Large intestine (tissue), 3 donors: ENCODE measurements at regions not wholly inside any gene's neighbourhood (a gene's known extent, or its start where the extent isn't known, plus 50 kb on each side); places are given as distances from the start of the nearest gene placed in this dataset.

ENCODE experiments used
- DNase-seq, 2 donors: peaks; one replicate each; pipeline versions ENCODE4 v3.0.0 to v3.0.0-alpha.2; 2013
- H3K27ac ChIP-seq: one replicate; pipeline ENCODE4 v1.5.1; 2013; ENCODE audit warnings: low read length
- H3K27me3 ChIP-seq: 2 replicates; pipeline ENCODE4 v1.6.1; 2013; ENCODE audit warnings: low read length; ENCODE audit not compliant: control insufficient read depth, insufficient read depth
- H3K36me3 ChIP-seq: 2 replicates; pipeline ENCODE4 v1.6.1; 2013; ENCODE audit warnings: low read length; ENCODE audit not compliant: control insufficient read depth, insufficient read depth
- H3K4me1 ChIP-seq: one replicate; pipeline ENCODE4 v1.6.1; 2013; ENCODE audit warnings: low read length; ENCODE audit not compliant: control insufficient read depth, insufficient read depth
- H3K4me3 ChIP-seq: one replicate; pipeline ENCODE4 v1.5.1; 2013; ENCODE audit warnings: low read length
- H3K9me3 ChIP-seq: one replicate; pipeline ENCODE4 v1.6.1; 2013; ENCODE audit warnings: mild to moderate bottlenecking, low read depth, low read length, moderate library complexity; ENCODE audit not compliant: control insufficient read depth
- WGBS: methylation state at CpG from one replicate; pipeline ENCODE4 v1.1.5; 2013; ENCODE audit warnings: low lambda C conversion rate; ENCODE audit not compliant: insufficient coverage; 5-methylcytosine and 5-hydroxymethylcytosine counted together

GRCh38 chr2:61705625-61706024, 148.2 kb downstream of the FAM161A start:
- 40% methylated on average over 1 of the region's 5 CpGs for WGBS
- no peak for DNase-seq

DNA sequence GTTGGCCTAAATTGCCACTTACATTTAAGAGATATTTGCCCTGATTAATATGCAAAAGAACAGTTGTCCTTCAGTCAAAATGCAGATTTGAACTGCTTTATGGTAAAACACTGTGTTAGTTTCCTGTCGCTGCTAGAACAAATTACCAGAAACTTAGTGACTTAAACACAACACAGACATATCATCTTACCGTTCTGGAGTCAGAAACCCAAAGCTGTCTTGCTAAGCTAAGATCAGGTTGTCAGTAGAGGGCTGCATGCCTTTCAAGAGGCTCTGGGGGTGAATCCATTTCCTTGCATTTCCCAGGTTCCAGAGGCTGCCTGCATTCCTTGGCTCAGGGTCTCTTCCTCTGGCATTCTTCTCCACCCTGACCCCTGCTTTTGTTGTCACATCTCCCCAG, 149.5 kb downstream of the FAM161A start:
- 100% methylated on average over 1 of the region's 2 CpGs for WGBS
- Histone ChIP-seq H3K27ac (no peak overlapping the region), H3K4me1 (no peaks in the 10 kb centered on the region)

More at GRCh38 chr2:61705625-61706024, 148.2 kb downstream of the FAM161A start:
- H3K27ac ChIP-seq: no peak overlapping the region
- no peaks in the 10 kb centered on the region for H3K36me3 ChIP-seq
- H3K4me1 ChIP-seq: no peaks in the 10 kb centered on the region
- no peaks in the 10 kb centered on the region for H3K9me3 ChIP-seq
- H3K4me3 ChIP-seq: no peak overlapping the region
- H3K27me3 ChIP-seq: no peaks in the 10 kb centered on the region

DNA sequence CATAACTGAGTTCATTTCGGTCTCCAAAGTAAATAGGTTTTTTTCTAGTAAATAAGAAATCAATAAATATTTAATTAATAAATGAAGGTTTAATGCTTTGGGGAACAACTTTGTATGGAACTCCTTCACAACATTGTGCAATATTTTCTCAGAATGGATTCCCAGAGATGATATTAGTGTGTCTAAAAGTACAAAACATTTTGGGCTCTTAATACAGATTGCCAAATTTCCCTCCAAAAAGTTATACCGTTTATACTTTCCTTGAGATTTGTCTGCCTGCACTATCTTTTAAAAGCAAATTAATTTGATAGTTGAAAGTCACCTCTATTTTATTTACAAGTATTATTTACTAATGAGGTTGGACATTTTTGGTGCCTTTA, 151.8 kb downstream of the FAM161A start:
- Histone ChIP-seq H3K9me3 (no peaks in the 10 kb centered on the region), H3K36me3 (no peaks in the 10 kb centered on the region), H3K27me3 (no peaks in the 10 kb centered on the region), H3K27ac (no peak overlapping the region), H3K4me1 (no peaks in the 10 kb centered on the region), H3K4me3 (no peak overlapping the region)
- DNase-seq: no peak
- WGBS: 80% methylated on average over 1 of the region's 2 CpGs

More for the DNA sequence above, 149.5 kb downstream of the FAM161A start:
- Histone ChIP-seq H3K4me3 (no peak overlapping the region), H3K36me3 (no peaks in the 10 kb centered on the region), H3K27me3 (no peaks in the 10 kb centered on the region), H3K9me3 (no peaks in the 10 kb centered on the region)
- DNase-seq: no peak

- WGBS: no CpG with 5 or more reads among the region's 4 CpGs
- no peak overlapping the region for H3K4me3 ChIP-seq
- H3K36me3 ChIP-seq: no peaks in the 10 kb centered on the region
- H3K27me3 ChIP-seq: no peaks in the 10 kb centered on the region
- no peaks in the 10 kb centered on the region for H3K9me3 ChIP-seq
- H3K4me1 ChIP-seq: no peaks in the 10 kb centered on the region
- H3K27ac ChIP-seq: no peak overlapping the region
- DNase-seq: no peak
Measured at GRCh38 chr2:61700464-61700863, 153.4 kb downstream of the FAM161A start.

- peak; percentile 89 to 90 for DNase-seq
- H3K4me1 ChIP-seq: peaks cover 5% of the 10 kb centered on the region
- no peaks in the 10 kb centered on the region for H3K27me3 ChIP-seq
- no peaks in the 10 kb centered on the region for H3K36me3 ChIP-seq
- WGBS: 0% methylated on average over 1 of the region's 47 CpGs
- H3K9me3 ChIP-seq: no peaks in the 10 kb centered on the region
- H3K27ac ChIP-seq: peak overlapping the region; percentile 75
- H3K4me3 ChIP-seq: peak overlapping the region; percentile 78
Measured at GRCh38 chr2:61694312-61695274, 156.4 kb upstream of the XPO1 start.

DNA sequence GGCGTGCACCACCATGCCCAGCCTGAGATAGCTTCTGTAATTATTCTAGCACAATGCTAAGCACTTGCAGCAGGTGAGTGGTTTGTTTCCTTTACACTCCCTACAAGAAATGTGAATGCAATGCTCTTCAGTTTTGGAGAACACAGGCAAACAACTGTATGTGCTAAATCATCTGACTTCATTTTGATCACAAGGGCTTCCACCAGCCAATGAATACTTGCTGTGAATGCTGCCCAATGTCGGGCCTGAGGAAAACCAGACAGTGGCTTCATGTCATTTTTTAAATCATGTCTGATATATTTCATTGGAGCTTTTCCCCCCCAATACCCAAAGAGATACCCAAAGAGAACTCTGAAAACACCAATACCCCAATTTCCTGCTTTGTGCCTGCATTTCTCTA, 155.6 kb upstream of the XPO1 start:
- H3K36me3 ChIP-seq: no peaks in the 10 kb centered on the region
- DNase-seq: peak in 1 of 2 donors; percentile 5
- peak overlapping the region; percentile 78 for H3K4me3 ChIP-seq
- no peaks in the 10 kb centered on the region for H3K9me3 ChIP-seq
- no peaks in the 10 kb centered on the region for H3K27me3 ChIP-seq
- no CpG with 5 or more reads among the region's 2 CpGs for WGBS
- peaks cover 5% of the 10 kb centered on the region for H3K4me1 ChIP-seq
- no peak overlapping the region for H3K27ac ChIP-seq

- H3K36me3 ChIP-seq: no peaks in the 10 kb centered on the region
- DNase-seq: no peak
- no peak overlapping the region for H3K4me3 ChIP-seq
- H3K27me3 ChIP-seq: no peaks in the 10 kb centered on the region
- no peaks in the 10 kb centered on the region for H3K9me3 ChIP-seq
- H3K27ac ChIP-seq: no peak overlapping the region
- H3K4me1 ChIP-seq: peaks cover 3% of the 10 kb centered on the region
Measured at GRCh38 chr2:61690078-61690596, 152.0 kb upstream of the XPO1 start.

DNA sequence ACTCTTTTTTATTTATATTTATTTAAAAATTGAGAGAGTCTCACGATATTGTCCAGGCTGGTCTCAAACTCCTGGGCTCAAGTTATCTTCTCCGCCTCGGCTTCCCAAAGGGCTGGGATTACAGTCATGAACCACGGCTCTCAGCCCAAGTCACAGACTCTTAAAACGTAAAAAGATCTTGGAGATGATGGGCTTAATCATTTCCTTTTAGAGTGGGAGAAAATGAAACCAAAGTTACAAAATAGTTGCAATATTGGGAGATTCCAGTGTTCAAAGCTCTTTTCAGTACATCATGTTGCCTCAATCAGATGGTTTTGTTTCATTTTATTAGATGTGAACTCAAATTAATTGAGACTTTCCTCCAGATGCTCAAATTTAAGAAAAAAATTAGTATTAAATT, 151.4 kb upstream of the XPO1 start:
- H3K4me1 ChIP-seq: no peaks in the 10 kb centered on the region
- no peak for DNase-seq
- no peaks in the 10 kb centered on the region for H3K36me3 ChIP-seq
- H3K9me3 ChIP-seq: no peaks in the 10 kb centered on the region
- H3K27me3 ChIP-seq: no peaks in the 10 kb centered on the region
- H3K4me3 ChIP-seq: no peak overlapping the region
- no CpG with 5 or more reads among the region's 5 CpGs for WGBS
- H3K27ac ChIP-seq: no peak overlapping the region

- H3K27ac ChIP-seq: no peak overlapping the region
Measured at GRCh38 chr2:61688369-61689334, 150.5 kb upstream of the XPO1 start.

GRCh38 chr2:61679096-61679495, 140.9 kb upstream of the XPO1 start:
- H3K4me1 ChIP-seq: no peaks in the 10 kb centered on the region
- H3K9me3 ChIP-seq: no peaks in the 10 kb centered on the region
- no CpG with 5 or more reads among the region's 5 CpGs for WGBS
- H3K36me3 ChIP-seq: no peaks in the 10 kb centered on the region
- DNase-seq: no peak
- H3K27ac ChIP-seq: no peak overlapping the region
- H3K4me3 ChIP-seq: no peak overlapping the region
- no peaks in the 10 kb centered on the region for H3K27me3 ChIP-seq

More at GRCh38 chr2:61688369-61689334, 150.5 kb upstream of the XPO1 start:
- no peaks in the 10 kb centered on the region for H3K36me3 ChIP-seq
- H3K4me1 ChIP-seq: no peaks in the 10 kb centered on the region
- WGBS: 87% methylated on average over 3 of the region's 17 CpGs
- no peak overlapping the region for H3K4me3 ChIP-seq
- no peaks in the 10 kb centered on the region for H3K9me3 ChIP-seq
- no peaks in the 10 kb centered on the region for H3K27me3 ChIP-seq
- no peak for DNase-seq
